Neural progenitor cell (in vitro differentiated cells): ENCODE measurements at regions not wholly inside any gene's neighbourhood (a gene's known extent, or its start where the extent isn't known, plus 50 kb on each side); places are given as distances from the start of the nearest gene placed in this dataset.

Experiments used
- DNase-seq: peaks from one replicate; pipeline ENCODE4 v3.0.0-alpha.2; 2016; ENCODE audit warnings: low spot score
- H2AFZ ChIP-seq: fragments of 200-600 bp; sonication (generic); replicated peaks from 2 replicates; pipeline ENCODE4 v1.6.1; 2016; ENCODE audit warnings: antibody characterized with exemption
- H3F3A ChIP-seq: fragments of 200-600 bp; sonication (generic); 2 replicates; pipeline ENCODE4 v1.6.1; 2016; ENCODE audit warnings: antibody characterized with exemption, low read depth
- H3K27ac ChIP-seq: fragments of 200-600 bp; sonication (generic); 2 replicates; pipeline ENCODE4 v1.5.1; 2016; ENCODE audit warnings: mild to moderate bottlenecking
- H3K27me3 ChIP-seq: fragments of 200-600 bp; sonication (generic); 2 replicates; pipeline ENCODE4 v1.6.1; 2016; ENCODE audit warnings: mild to moderate bottlenecking, moderate library complexity
- H3K36me3 ChIP-seq: fragments of 200-600 bp; sonication (generic); 2 replicates; pipeline ENCODE4 v1.5.1; 2016
- H3K4me1 ChIP-seq: fragments of 200-600 bp; sonication (generic); 2 replicates; pipeline ENCODE4 v1.6.1; 2016; ENCODE audit warnings: mixed run types
- H3K4me2 ChIP-seq: fragments of 200-600 bp; sonication (generic); 2 replicates; pipeline ENCODE4 v1.6.1; 2016
- H3K4me3 ChIP-seq: fragments of 200-600 bp; sonication (generic); 2 replicates; pipeline ENCODE4 v1.5.1; 2016
- H3K79me2 ChIP-seq: fragments of 200-600 bp; sonication (generic); 2 replicates; pipeline ENCODE4 v1.6.1; 2016; ENCODE audit warnings: low read depth
- H3K9ac ChIP-seq: fragments of 200-600 bp; sonication (generic); 2 replicates; pipeline ENCODE4 v1.6.1; 2016
- H3K9me3 ChIP-seq: fragments of 200-600 bp; sonication (generic); 2 replicates; pipeline ENCODE4 v1.5.1; 2016; ENCODE audit warnings: low read depth
- H4K20me1 ChIP-seq: fragments of 200-600 bp; sonication (generic); 2 replicates; pipeline ENCODE4 v1.6.1; 2016; ENCODE audit warnings: low read depth
- H3K27ac Mint-ChIP-seq: 3 replicates; pipeline ENCODE4 v1.8.0; 2021; ENCODE audit warnings: mixed read lengths
- H3K27me3 Mint-ChIP-seq: 2 replicates; pipeline ENCODE4 v1.8.0; 2022; ENCODE audit warnings: low read depth, mild to moderate bottlenecking, inconsistent platforms, moderate library complexity, mixed read lengths; ENCODE audit not compliant: insufficient read depth
- H3K36me3 Mint-ChIP-seq: 3 replicates; pipeline ENCODE4 v1.8.0; 2021; ENCODE audit warnings: mixed read lengths
- H3K4me1 Mint-ChIP-seq: 3 replicates; pipeline ENCODE4 v1.8.0; 2021; ENCODE audit warnings: mixed read lengths
- H3K4me3 Mint-ChIP-seq: 3 replicates; pipeline ENCODE4 v1.8.0; 2021; ENCODE audit warnings: mild to moderate bottlenecking, moderate library complexity, mixed read lengths
- H3K9me3 Mint-ChIP-seq: 3 replicates; pipeline ENCODE4 v1.8.0; 2020; ENCODE audit warnings: mixed read lengths
- CTCF ChIP-seq: fragments of 200-600 bp; sonication (generic); IDR thresholded peaks from 2 replicates; pipeline ENCODE4 v1.5.1; 2017; ENCODE audit warnings: antibody characterized with exemption, mild to moderate bottlenecking
- EZH2 ChIP-seq: fragments of 200-600 bp; sonication (generic); IDR thresholded peaks from 2 replicates; pipeline ENCODE4 v1.6.1; 2017; ENCODE audit warnings: antibody characterized with exemption, mild to moderate bottlenecking, moderate library complexity
- EZH2phosphoT487 ChIP-seq: fragments of 200-600 bp; sonication (generic); IDR thresholded peaks from 2 replicates; pipeline ENCODE4 v1.6.1; 2017; ENCODE audit warnings: antibody characterized with exemption

- no peak overlapping the region for H3K9ac ChIP-seq
- Mint-ChIP-seq H3K4me1 (peaks cover 35% of the 10 kb centered on the region), H3K27ac (peak overlapping the region; percentile 92), H3K4me3 (no peak overlapping the region), H3K9me3 (no peaks in the 10 kb centered on the region), H3K27me3 (peaks cover 16% of the 10 kb centered on the region), H3K36me3 (no peaks in the 10 kb centered on the region)
- H3K9me3 ChIP-seq: no peaks in the 10 kb centered on the region
- no peak overlapping the region for H3K27ac ChIP-seq
- no peaks in the 10 kb centered on the region for H3K79me2 ChIP-seq
- no peaks in the 10 kb centered on the region for H3K4me1 ChIP-seq
- H2AFZ ChIP-seq: no peak overlapping the region
- no peak overlapping the region for H3K4me2 ChIP-seq
- no peak for DNase-seq
- no peak overlapping the region for H3K4me3 ChIP-seq
- H3K36me3 ChIP-seq: no peaks in the 10 kb centered on the region
- no peaks in the 10 kb centered on the region for H3K27me3 ChIP-seq
- H4K20me1 ChIP-seq: no peaks in the 10 kb centered on the region
- H3F3A ChIP-seq: no peaks in the 10 kb centered on the region
- no peak for TF ChIP-seq CTCF
- no peak for TF ChIP-seq EZH2phosphoT487
- TF ChIP-seq EZH2: no peak
Observed at GRCh38 chr6:43990627-43991619, 136.3 kb downstream of the MRPL14 start.

GRCh38 chr6:43990275-43990626, 137.0 kb downstream of the MRPL14 start:
- Mint-ChIP-seq H3K27me3 (peaks cover 18% of the 10 kb centered on the region), H3K27ac (peak overlapping the region; percentile 66), H3K4me1 (peaks cover 39% of the 10 kb centered on the region), H3K4me3 (no peak overlapping the region), H3K9me3 (no peaks in the 10 kb centered on the region), H3K36me3 (no peaks in the 10 kb centered on the region)
- Histone ChIP-seq H3K9ac (no peak overlapping the region), H3K4me3 (no peak overlapping the region), H3K9me3 (no peaks in the 10 kb centered on the region), H3F3A (no peaks in the 10 kb centered on the region), H3K4me1 (no peaks in the 10 kb centered on the region), H3K36me3 (no peaks in the 10 kb centered on the region), H3K4me2 (no peak overlapping the region), H3K27me3 (no peaks in the 10 kb centered on the region), H2AFZ (no peak overlapping the region), H3K79me2 (no peaks in the 10 kb centered on the region), H4K20me1 (no peaks in the 10 kb centered on the region), H3K27ac (no peak overlapping the region)
- no peak for DNase-seq
- TF ChIP-seq EZH2: no peak
- TF ChIP-seq EZH2phosphoT487: no peak
- TF ChIP-seq CTCF: no peak

- peak overlapping the region; percentile 57 for H3K4me3 Mint-ChIP-seq
Observed at GRCh38 chr6:43989581-43990146, 137.6 kb downstream of the MRPL14 start.

More at GRCh38 chr6:43989581-43990146, 137.6 kb downstream of the MRPL14 start:
- peak overlapping the region; percentile 99 for H3K27ac Mint-ChIP-seq
- H3K4me1 Mint-ChIP-seq: peaks cover 45% of the 10 kb centered on the region
- H3K4me2 ChIP-seq: no peak overlapping the region
- no peak overlapping the region for H3K27ac ChIP-seq
- H3K4me3 ChIP-seq: no peak overlapping the region
- no peak overlapping the region for H3K9ac ChIP-seq
- H3F3A ChIP-seq: no peaks in the 10 kb centered on the region
- H3K27me3 Mint-ChIP-seq: peaks cover 21% of the 10 kb centered on the region
- no peaks in the 10 kb centered on the region for H3K9me3 ChIP-seq
- H3K9me3 Mint-ChIP-seq: no peaks in the 10 kb centered on the region
- no peak overlapping the region for H2AFZ ChIP-seq
- no peaks in the 10 kb centered on the region for H3K27me3 ChIP-seq
- no peaks in the 10 kb centered on the region for H3K36me3 Mint-ChIP-seq
- TF ChIP-seq CTCF: no peak
- TF ChIP-seq EZH2: no peak
- TF ChIP-seq EZH2phosphoT487: no peak
- no peaks in the 10 kb centered on the region for H3K79me2 ChIP-seq
- H3K36me3 ChIP-seq: no peaks in the 10 kb centered on the region
- peaks cover 4% of the 10 kb centered on the region for H3K4me1 ChIP-seq
- H4K20me1 ChIP-seq: no peaks in the 10 kb centered on the region
- no peak for DNase-seq
